Stomach smooth muscle (tissue), 2 donors: ENCODE measurements at regions not wholly inside any gene's neighbourhood (a gene's known extent, or its start where the extent isn't known, plus 50 kb on each side); places are given as distances from the start of the nearest gene placed in this dataset.
"Not testable (repeated sequence)": the region's sequence is repeated elsewhere in the genome, so short reads cannot be mapped to it uniquely, and the experiment has no call there.

Experiments
- H3K27ac ChIP-seq: one replicate; pipeline ENCODE4 v1.7.0; 2013; ENCODE audit warnings: mild to moderate bottlenecking, low read length, inconsistent platforms
- H3K27me3 ChIP-seq, 2 donors: one replicate each; pipeline ENCODE4 v1.7.0; 2013; ENCODE audit warnings: low read length in 2 of 2; ENCODE audit not compliant: insufficient read depth in 2 of 2, control insufficient read depth in 1 of 2
- H3K36me3 ChIP-seq, 2 donors: one replicate each; pipeline ENCODE4 v1.7.0; 2013; ENCODE audit warnings: low read length in 2 of 2; ENCODE audit not compliant: control insufficient read depth in 2 of 2, insufficient read depth in 2 of 2
- H3K4me1 ChIP-seq: one replicate; pipeline ENCODE4 v1.7.0; 2013; ENCODE audit warnings: low read length; ENCODE audit not compliant: control insufficient read depth, insufficient read depth
- H3K4me3 ChIP-seq, 2 donors: one replicate each; pipeline ENCODE4 v1.7.0; 2013; ENCODE audit warnings: low read length in 2 of 2
- H3K9ac ChIP-seq, 2 donors: one replicate each; pipeline ENCODE4 v1.7.0; 2013; ENCODE audit warnings: low read length in 2 of 2, mild to moderate bottlenecking in 1 of 2
- H3K9me3 ChIP-seq, 2 donors: one replicate each; pipeline ENCODE4 v1.7.0; 2013; ENCODE audit warnings: low read length in 2 of 2; ENCODE audit not compliant: control insufficient read depth in 2 of 2
- donor health status: healthy.
- donor health status: Pancreatic carcinoma.

DNA sequence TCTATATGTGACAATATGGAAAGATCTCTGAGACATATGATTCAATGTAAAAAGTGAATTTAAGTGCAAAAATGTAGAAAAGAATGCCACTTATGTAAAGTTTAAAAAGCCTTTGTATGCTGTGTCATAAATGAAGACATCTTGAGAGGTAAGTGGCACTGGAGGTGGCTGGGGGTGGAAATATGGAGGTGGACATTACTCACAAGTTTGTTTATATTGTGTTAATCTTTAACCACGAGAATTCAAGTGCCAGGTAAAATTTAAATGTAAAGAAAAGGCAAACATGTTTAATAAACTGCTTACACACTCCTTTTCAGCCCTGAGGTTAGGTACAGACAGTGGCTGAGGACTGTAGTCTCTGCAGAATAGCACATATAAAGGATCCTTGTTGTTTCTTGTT is 235.1 kb downstream of the ABCC12 start:
- no peak overlapping the region for H3K4me3 ChIP-seq
- H3K27me3 ChIP-seq, result no peaks in the 10 kb centered on the region
- no peak overlapping the region for H3K27ac ChIP-seq
- no peak overlapping the region for H3K9ac ChIP-seq
- no peaks in the 10 kb centered on the region for H3K4me1 ChIP-seq
- H3K9me3 ChIP-seq, result peaks cover 0 to 4% of the 10 kb centered on the region in 2 donors
- H3K36me3 ChIP-seq, result no peaks in the 10 kb centered on the region

DNA sequence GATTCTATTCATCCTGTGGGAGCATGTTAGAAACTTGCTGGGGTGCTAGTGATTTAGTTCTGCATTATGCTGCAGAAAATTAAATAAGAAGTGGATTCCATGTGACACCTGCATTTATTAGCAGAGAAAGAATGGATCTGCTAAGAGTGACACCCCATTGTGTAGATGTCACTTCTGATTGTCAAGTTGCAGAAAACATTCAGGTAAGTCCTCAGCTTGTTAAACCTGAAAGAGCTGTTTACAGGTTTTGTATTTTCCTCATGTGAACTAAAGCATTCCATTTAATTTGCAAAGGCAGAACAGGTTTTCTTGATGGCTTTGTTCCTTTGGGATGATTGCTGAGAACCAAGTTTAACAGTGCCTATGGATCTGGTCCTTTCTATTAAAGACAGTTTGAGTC is 238.7 kb downstream of the ABCC12 start:
- Histone ChIP-seq H3K27ac (no peak overlapping the region), H3K36me3 (no peaks in the 10 kb centered on the region), H3K4me3 (no peak overlapping the region), H3K9ac (no peak overlapping the region), H3K27me3 (no peaks in the 10 kb centered on the region), H3K4me1 (no peaks in the 10 kb centered on the region), H3K9me3 (no peaks in the 10 kb centered on the region)

DNA sequence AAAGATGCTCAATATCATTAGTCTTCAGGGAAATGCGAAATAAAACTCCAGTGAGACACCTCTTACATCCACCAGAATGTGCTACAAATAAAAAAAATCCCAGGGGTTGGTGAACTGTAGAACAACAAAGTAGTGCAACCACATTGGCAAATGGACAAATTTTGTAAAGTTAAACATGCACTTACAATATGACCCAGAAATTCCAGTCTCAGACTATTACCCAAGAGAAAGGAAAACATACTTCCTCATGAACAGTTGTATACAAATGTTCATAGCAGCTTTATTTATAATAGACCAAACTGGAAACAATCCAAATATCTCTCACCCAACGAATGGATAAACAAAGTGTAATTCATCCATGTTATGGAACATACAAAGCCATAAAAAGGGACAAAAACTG is 239.5 kb downstream of the ABCC12 start:
- Histone ChIP-seq H3K9ac (no peak overlapping the region), H3K27me3 (no peaks in the 10 kb centered on the region), H3K9me3 (no peaks in the 10 kb centered on the region), H3K27ac (no peak overlapping the region), H3K36me3 (no peaks in the 10 kb centered on the region), H3K4me3 (no peak overlapping the region), H3K4me1 (no peaks in the 10 kb centered on the region)

DNA sequence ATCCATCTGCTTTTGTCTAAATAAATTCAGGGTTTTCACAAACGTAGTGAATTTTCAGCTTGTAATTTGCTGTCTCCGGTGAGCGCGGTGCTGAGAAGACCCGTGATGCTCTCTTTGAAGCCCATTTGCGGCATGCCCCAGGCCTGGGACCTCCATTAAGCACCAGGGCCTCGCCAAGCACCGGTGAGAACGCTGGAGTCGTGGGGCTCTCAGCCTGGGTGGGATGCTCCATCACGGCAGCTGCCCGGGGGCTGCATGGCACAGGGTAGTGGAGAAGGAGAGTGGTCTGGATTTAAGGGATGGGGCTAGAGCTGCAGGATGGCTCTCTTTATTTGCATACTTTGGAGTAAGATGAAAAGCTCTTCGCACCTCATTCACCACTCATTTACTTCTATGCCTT is 248.7 kb downstream of the ABCC12 start:
- Histone ChIP-seq H3K27me3 (no peaks in the 10 kb centered on the region), H3K36me3 (no peaks in the 10 kb centered on the region), H3K4me3 (no peak overlapping the region), H3K9ac (no peak overlapping the region), H3K27ac (no peak overlapping the region), H3K4me1 (no peaks in the 10 kb centered on the region), H3K9me3 (no peaks in the 10 kb centered on the region)

DNA sequence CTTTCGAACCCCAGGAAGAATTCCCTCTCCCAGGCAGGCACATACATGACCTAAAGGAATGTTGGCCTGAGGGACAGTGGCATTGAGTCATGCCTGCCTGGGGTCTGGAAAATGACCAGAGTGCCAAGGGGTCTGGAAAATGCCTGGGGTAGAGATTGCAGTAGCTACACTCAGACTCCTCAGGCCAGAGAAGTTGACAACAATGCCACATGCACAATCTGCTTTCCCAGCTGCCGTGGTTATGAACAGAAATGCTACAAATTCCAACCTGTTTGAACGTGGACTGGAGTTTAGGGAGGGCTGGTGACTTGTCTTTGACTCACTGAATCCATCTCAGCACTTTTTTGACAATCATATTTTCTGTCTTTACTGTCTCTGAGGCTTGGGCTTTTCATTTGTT is 250.0 kb downstream of the ABCC12 start:
- Histone ChIP-seq H3K27ac (no peak overlapping the region), H3K4me1 (no peaks in the 10 kb centered on the region), H3K27me3 (no peaks in the 10 kb centered on the region), H3K4me3 (no peak overlapping the region), H3K9ac (no peak overlapping the region), H3K9me3 (no peaks in the 10 kb centered on the region), H3K36me3 (no peaks in the 10 kb centered on the region)

DNA sequence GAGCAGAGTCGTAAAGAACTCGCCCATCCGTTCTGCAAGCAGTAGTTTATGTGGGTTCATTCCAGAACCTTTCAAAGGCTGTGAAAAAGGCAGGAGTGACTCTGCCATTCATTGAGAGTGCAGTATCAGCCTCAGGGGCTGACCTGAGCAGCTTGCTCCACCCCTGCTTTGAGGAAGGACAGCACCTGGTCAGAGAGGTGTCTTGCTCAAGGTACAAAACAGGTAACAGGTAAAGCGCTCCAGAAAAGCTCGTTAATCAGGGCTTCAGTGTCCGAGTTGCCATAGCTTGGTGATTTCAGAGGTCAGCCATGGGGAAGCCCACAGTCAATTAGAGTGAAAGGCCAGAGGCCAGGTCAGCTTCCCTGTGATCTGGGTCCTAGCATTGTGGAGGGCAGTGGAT is 251.1 kb downstream of the ABCC12 start:
- Histone ChIP-seq H3K9me3 (no peaks in the 10 kb centered on the region), H3K27me3 (no peaks in the 10 kb centered on the region), H3K27ac (no peak overlapping the region)

DNA sequence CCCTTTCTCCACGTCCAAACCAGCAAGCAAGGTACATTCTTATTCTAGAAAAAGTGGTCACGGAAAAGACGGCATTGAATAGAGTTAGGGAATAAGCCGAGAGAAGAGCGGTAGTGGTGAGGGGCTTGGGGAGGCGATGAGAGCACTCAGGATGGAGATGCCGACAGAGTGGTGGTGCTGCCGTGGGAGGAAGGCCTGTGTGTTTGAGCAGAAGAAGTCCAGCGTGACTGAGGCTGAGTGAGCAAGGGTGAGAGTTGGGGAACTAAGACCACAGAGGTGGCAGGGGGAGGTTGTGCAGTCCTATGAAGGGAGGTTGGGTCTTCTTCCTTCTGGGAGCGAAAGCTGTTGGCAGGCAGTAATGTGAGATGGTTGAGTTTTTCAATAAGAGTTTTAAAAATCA is 252.3 kb downstream of the ABCC12 start:
- Histone ChIP-seq H3K4me3 (no peak overlapping the region), H3K27me3 (no peaks in the 10 kb centered on the region), H3K36me3 (no peaks in the 10 kb centered on the region), H3K9me3 (no peaks in the 10 kb centered on the region), H3K27ac (no peak overlapping the region), H3K4me1 (no peaks in the 10 kb centered on the region), H3K9ac (no peak overlapping the region)

More for the DNA sequence above, 251.1 kb downstream of the ABCC12 start:
- H3K9ac ChIP-seq, result no peak overlapping the region
- H3K36me3 ChIP-seq, result no peaks in the 10 kb centered on the region
- no peak overlapping the region for H3K4me3 ChIP-seq
- H3K4me1 ChIP-seq, result no peaks in the 10 kb centered on the region

DNA sequence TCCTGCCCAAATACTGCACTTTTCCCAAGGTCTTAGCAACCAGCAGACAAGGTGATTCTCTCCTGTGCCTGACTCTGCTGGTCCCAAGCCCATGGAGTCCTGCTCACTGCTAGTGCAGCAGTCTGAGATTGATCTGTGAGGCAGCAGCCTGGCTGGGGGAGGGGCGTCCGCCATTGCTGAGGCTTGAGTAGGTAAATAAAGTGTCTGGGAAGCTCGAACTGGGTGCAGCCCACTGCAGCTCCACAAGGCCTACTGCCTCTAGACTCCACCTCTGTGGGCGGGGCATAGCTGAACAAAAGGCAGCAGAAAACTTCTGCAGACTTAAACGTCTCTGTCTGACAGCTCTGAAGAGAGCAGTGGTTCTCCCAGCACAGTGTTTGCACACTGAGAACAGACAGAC is 258.7 kb downstream of the ABCC12 start:
- H3K9ac ChIP-seq, H3K4me3 ChIP-seq, H3K27ac ChIP-seq, H3K36me3 ChIP-seq, H3K4me1 ChIP-seq, H3K27me3 ChIP-seq, H3K9me3 ChIP-seq: not testable (repeated sequence)

DNA sequence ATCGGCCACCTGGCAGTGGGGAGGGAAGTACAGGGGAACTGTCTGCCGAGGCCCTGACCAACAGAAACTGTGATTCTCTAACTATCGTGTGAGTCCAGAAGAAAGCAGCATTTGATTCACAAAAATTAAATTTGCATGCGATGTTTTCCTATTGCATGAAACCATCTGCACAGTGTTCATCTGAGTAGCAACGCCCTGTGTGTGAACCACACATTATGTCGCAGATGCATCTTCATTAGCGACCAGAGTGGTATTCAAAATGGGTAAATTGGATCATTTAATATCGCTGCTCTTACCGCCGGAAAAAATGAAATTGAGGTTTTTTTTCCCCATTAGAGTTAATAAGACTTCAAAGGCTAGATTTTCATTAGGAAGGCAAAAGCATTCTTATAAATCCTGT is 260.6 kb downstream of the ABCC12 start:
- H3K9ac ChIP-seq, result no peak overlapping the region

DNA sequence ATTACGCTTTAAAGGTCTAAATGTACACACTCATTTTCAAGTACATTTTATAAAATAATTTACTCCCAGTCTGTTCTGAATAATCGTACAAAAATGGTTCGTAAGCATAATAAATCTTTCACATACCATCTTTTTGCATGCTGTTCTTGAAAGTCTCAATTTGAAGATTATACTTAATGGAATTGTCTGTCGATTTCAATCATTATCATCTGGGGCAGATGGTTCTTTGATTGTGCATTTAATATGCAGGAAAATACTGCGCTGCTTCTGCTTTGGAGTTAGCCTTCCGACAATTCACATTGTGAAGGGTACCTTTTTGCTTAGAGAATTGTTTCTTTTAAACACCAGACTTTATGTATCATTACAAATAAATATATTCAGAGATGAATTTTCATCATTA is 262.8 kb downstream of the ABCC12 start:
- no peaks in the 10 kb centered on the region for H3K36me3 ChIP-seq
- no peak overlapping the region for H3K4me3 ChIP-seq
- no peak overlapping the region for H3K27ac ChIP-seq
- H3K9me3 ChIP-seq, result peaks cover 0 to 3% of the 10 kb centered on the region in 2 donors
- no peak overlapping the region for H3K9ac ChIP-seq
- H3K4me1 ChIP-seq, result no peaks in the 10 kb centered on the region
- peaks cover 0 to 3% of the 10 kb centered on the region in 2 donors for H3K27me3 ChIP-seq

More for the DNA sequence above, 260.6 kb downstream of the ABCC12 start:
- H3K27ac ChIP-seq, result no peak overlapping the region
- H3K27me3 ChIP-seq, result no peaks in the 10 kb centered on the region
- no peaks in the 10 kb centered on the region for H3K4me1 ChIP-seq
- no peaks in the 10 kb centered on the region for H3K36me3 ChIP-seq
- peaks cover 0 to 3% of the 10 kb centered on the region in 2 donors for H3K9me3 ChIP-seq
- no peak overlapping the region for H3K4me3 ChIP-seq

DNA sequence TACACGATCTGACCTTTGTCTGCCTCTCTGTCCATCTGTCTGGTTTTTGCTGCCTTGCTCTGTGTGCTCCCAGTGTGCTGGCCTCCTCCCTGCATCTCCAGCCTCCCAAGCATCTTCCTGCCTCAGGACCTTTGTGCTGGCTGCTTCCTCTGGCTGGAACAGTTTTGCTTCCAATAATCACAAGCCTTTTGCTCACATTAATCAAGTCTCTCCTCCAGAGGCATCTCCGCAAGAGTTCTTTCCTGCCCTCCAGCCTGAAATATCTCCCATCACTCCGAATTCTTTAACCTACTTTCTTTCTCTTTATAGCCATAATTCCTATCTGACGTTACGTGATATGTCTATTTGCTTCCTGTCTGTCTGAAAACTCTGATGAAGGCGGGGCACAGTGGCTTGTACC is 267.1 kb downstream of the ABCC12 start:
- Histone ChIP-seq H3K9me3 (peaks cover 0 to 3% of the 10 kb centered on the region in 2 donors), H3K27ac (no peak overlapping the region), H3K9ac (no peak overlapping the region), H3K27me3 (peaks cover 0 to 3% of the 10 kb centered on the region in 2 donors), H3K4me3 (no peak overlapping the region), H3K36me3 (no peaks in the 10 kb centered on the region), H3K4me1 (no peaks in the 10 kb centered on the region)
